Hepatocyte (in vitro differentiated cells): ENCODE measurements at regions not wholly inside any gene's neighbourhood (a gene's known extent, or its start where the extent isn't known, plus 50 kb on each side); places are given as distances from the start of the nearest gene placed in this dataset.

ENCODE experiments used
- CTCF ChIP-seq: fragments of 200-600 bp; sonication (generic); IDR thresholded peaks from 2 replicates; pipeline ENCODE4 v1.5.1; 2016; ENCODE audit warnings: antibody characterized with exemption, mild to moderate bottlenecking; ENCODE audit not compliant: poor library complexity
- EZH2 ChIP-seq: fragments of 200-600 bp; sonication (generic); IDR thresholded peaks from 2 replicates; pipeline ENCODE4 v1.6.1; 2016; ENCODE audit warnings: antibody characterized with exemption, mild to moderate bottlenecking, borderline replicate concordance
- EZH2phosphoT487 ChIP-seq: fragments of 200-600 bp; sonication (generic); IDR thresholded peaks from one replicate; pipeline ENCODE4 v1.6.1; 2018; ENCODE audit warnings: antibody characterized with exemption, mild to moderate bottlenecking, low read depth, moderate library complexity; ENCODE audit not compliant: unreplicated experiment, severe bottlenecking

DNA sequence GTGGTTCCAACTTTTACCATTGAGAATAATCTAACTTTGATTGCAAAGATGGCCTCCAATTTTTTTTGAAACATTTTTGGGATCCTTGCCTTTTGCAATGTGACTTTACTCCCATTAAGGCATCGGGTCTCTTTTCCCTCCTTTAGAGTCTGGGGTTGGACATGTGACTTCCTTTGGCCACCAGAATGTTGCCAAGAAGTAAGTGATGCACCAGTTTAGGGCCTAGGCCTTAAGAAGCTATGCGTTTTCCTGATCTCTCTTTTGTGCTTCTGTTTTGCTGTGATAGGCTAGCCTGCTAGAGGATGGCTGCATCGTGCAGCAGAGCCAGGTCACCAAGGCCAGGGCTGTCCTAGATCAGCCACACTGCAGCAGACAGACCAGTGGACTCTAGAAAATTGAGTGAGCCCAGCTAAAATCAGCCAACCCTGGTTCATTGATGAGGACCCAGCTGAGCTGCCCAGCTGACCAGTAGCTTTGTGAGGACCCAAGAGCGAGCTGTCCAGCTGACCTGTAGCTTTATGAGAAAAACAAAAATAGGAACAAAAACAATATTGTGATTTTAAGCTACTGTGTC lies 594.0 kb upstream of the JAG1 start:
- no peak for TF ChIP-seq CTCF
- TF ChIP-seq EZH2, result no peak
- no peak for TF ChIP-seq EZH2phosphoT487
